Ascending aorta (tissue), 2 donors: ENCODE measurements at regions not wholly inside any gene's neighbourhood (a gene's known extent, or its start where the extent isn't known, plus 50 kb on each side); places are given as distances from the start of the nearest gene placed in this dataset.

Experiments used
- DNase-seq, 2 donors: peaks; one replicate each; pipeline ENCODE4 v3.0.0-alpha.2; 2019; ENCODE audit warnings: low spot score in 2 of 2
- H3K27ac ChIP-seq, 2 donors: fragments of 200-600 bp; sonication (generic); one replicate each; pipeline ENCODE4 v1.5.1; 2016 to 2017; ENCODE audit warnings: mild to moderate bottlenecking in 1 of 2
- H3K27me3 ChIP-seq: fragments of 200-600 bp; sonication (generic); one replicate; pipeline ENCODE4 v1.5.1; 2017
- H3K36me3 ChIP-seq, 2 donors: fragments of 200-600 bp; sonication (generic); one replicate each; pipeline ENCODE4 v1.5.1; 2016
- H3K4me1 ChIP-seq, 2 donors: fragments of 200-600 bp; sonication (generic); one replicate each; pipeline ENCODE4 v1.5.1; 2016 to 2017; ENCODE audit warnings: mild to moderate bottlenecking in 1 of 2
- H3K4me3 ChIP-seq, 2 donors: fragments of 200-600 bp; sonication (generic); one replicate each; pipeline ENCODE4 v1.5.1; 2016 to 2017; ENCODE audit warnings: mild to moderate bottlenecking in 1 of 2
- H3K9me3 ChIP-seq, 2 donors: fragments of 200-600 bp; sonication (generic); one replicate each; pipeline ENCODE4 v1.5.1; 2016
- intact Hi-C: fragments of 100-400 bp; cut with DNase I; formaldehyde crosslinking; loops from one replicate; pipeline ENCODE4 v1.15.1; 2023
- TF ChIP-seq, protein P1 (sequence below), 3 experiments: fragments of 200-600 bp in 2 of 3; fragments of 450-650 bp in 1 of 3; sonication (generic) in 2 of 3; IDR thresholded peaks; one replicate each; pipeline ENCODE4 v1.5.1; 2016 to 2019; ENCODE audit warnings: antibody characterized with exemption in 3 of 3, mild to moderate bottlenecking in 1 of 3, moderate library complexity in 1 of 3

DNA sequence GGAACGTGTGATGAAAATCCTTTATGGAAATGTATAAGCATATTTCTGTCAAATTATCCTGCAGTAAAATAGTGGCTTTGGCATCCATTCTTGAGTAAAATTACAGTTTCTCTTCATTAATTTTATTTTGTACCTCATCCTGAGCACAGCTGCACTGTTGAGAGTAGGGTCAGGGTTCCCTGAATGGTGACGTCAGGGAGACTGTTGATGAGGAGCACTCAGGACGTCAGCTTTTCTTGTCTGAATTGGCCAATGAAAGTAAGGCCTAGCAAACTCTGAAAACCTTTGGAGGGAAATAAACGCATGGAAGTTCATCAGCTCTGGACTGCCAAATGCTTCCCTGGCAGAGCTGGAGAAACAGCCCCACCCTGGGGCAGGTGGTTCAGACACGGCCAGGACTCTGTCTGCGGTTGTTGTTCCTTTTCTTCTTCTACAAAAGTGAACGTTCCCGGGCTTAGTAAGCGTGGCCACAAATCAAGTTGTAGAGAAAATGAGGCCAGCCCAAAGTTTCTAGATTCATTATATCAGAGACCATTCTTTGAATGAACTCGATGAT is 179.7 kb upstream of the EXOC2 start:
- TF ChIP-seq, protein P1, sequence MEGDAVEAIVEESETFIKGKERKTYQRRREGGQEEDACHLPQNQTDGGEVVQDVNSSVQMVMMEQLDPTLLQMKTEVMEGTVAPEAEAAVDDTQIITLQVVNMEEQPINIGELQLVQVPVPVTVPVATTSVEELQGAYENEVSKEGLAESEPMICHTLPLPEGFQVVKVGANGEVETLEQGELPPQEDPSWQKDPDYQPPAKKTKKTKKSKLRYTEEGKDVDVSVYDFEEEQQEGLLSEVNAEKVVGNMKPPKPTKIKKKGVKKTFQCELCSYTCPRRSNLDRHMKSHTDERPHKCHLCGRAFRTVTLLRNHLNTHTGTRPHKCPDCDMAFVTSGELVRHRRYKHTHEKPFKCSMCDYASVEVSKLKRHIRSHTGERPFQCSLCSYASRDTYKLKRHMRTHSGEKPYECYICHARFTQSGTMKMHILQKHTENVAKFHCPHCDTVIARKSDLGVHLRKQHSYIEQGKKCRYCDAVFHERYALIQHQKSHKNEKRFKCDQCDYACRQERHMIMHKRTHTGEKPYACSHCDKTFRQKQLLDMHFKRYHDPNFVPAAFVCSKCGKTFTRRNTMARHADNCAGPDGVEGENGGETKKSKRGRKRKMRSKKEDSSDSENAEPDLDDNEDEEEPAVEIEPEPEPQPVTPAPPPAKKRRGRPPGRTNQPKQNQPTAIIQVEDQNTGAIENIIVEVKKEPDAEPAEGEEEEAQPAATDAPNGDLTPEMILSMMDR (IDR thresholded peaks at IDR 0.05), result no peak
- DNase-seq, result no peak

DNA sequence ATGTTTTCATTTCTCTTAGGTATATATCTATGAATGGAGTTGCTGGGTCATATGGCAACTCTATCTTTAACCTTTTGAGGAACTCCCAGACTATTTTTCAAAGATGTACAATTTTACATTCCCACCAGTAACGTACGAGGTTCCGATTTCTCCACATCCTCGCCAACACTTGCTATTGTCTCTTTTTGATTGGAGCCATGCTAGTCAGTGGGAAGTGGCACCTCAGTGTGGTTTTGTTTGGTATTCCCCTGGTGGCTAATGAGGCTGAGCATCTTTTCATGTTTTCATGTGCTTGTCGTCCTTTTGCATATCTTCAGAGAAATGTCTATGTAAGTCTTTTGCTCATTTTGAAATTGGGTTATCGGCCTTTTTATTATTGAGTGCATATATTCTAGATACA is 178.6 kb upstream of the EXOC2 start:
- DNase-seq, result no peak
- intact Hi-C loops, result no loop called here
- H3K27ac ChIP-seq, result no peak overlapping the region

More for the DNA sequence above, 179.7 kb upstream of the EXOC2 start:
- intact Hi-C loops, result no loop called here
- no peak overlapping the region for H3K4me3 ChIP-seq
- H3K27me3 ChIP-seq, result no peaks in the 10 kb centered on the region
- no peaks in the 10 kb centered on the region for H3K9me3 ChIP-seq
- H3K27ac ChIP-seq, result no peak overlapping the region
- no peaks in the 10 kb centered on the region for H3K36me3 ChIP-seq
- no peaks in the 10 kb centered on the region for H3K4me1 ChIP-seq

GRCh38 chr6:870096-870495 is 177.2 kb upstream of the EXOC2 start:
- Histone ChIP-seq H3K36me3 (no peaks in the 10 kb centered on the region), H3K27ac (no peak overlapping the region), H3K27me3 (no peaks in the 10 kb centered on the region), H3K4me1 (no peaks in the 10 kb centered on the region), H3K4me3 (no peak overlapping the region), H3K9me3 (no peaks in the 10 kb centered on the region)
- DNase-seq, result no peak
- TF ChIP-seq, protein P1 (IDR thresholded peaks at IDR 0.05), result no peak
- intact Hi-C loops, result no loop called here

More for the DNA sequence above, 178.6 kb upstream of the EXOC2 start:
- Histone ChIP-seq H3K9me3 (no peaks in the 10 kb centered on the region), H3K27me3 (no peaks in the 10 kb centered on the region), H3K4me3 (no peak overlapping the region), H3K36me3 (no peaks in the 10 kb centered on the region), H3K4me1 (no peaks in the 10 kb centered on the region)
- TF ChIP-seq, protein P1 (IDR thresholded peaks at IDR 0.05), result no peak

GRCh38 chr6:868201-868600 is 175.3 kb upstream of the EXOC2 start:
- TF ChIP-seq, protein P1 (IDR thresholded peaks at IDR 0.05), result no peak
- H3K4me1 ChIP-seq, result no peaks in the 10 kb centered on the region
- H3K36me3 ChIP-seq, result no peaks in the 10 kb centered on the region
- no peak overlapping the region for H3K4me3 ChIP-seq
- H3K27ac ChIP-seq, result no peak overlapping the region
- no peak for DNase-seq
- no peaks in the 10 kb centered on the region for H3K27me3 ChIP-seq
- no peaks in the 10 kb centered on the region for H3K9me3 ChIP-seq
- intact Hi-C loops, result no loop called here

DNA sequence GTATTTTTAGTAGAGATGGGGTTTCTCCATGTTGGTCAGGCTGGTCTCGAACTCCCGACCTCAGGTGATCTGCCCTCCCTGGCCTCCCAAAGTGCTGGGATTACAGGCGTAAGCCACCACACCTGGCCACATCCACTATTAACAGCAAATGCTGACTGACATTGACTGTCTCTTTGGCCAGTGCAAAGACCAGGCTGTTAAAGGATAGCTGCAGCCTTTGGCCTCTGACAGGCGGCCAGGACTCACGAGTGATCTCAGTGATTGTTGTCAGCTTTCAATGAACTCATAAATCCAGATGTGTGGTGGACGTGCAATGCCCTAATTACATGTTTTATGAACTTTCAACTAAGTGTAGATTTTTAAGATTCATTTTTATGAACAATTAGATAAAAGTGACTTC is 174.4 kb upstream of the EXOC2 start:
- DNase-seq, result no peak
- Histone ChIP-seq H3K27ac (no peak overlapping the region), H3K4me1 (no peaks in the 10 kb centered on the region), H3K9me3 (no peaks in the 10 kb centered on the region), H3K4me3 (no peak overlapping the region), H3K36me3 (no peaks in the 10 kb centered on the region), H3K27me3 (no peaks in the 10 kb centered on the region)
- TF ChIP-seq, protein P1 (IDR thresholded peaks at IDR 0.05), result no peak
- intact Hi-C loops, result no loop called here

DNA sequence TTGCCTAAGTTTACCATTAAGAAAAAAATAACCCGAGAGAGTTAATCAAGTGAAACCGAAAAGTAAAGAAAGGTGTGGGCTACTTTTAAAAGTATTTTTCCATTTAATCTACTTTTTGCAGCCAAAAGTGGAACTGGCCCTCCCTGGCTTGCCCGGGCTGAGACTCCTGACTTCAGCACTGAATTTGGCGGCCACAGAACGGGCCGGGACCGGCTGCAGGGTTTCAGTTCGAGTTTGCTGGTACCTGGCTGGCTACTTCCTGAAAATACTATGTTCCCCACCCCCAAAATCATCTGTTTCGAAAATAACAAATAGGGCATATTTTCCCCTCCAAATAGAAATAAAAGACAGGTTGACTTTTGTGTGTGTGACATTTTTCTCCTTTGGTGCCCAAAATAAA is 173.4 kb upstream of the EXOC2 start:
- Histone ChIP-seq H3K27me3 (no peaks in the 10 kb centered on the region), H3K27ac (no peak overlapping the region), H3K36me3 (no peaks in the 10 kb centered on the region), H3K4me1 (no peaks in the 10 kb centered on the region), H3K4me3 (no peak overlapping the region), H3K9me3 (no peaks in the 10 kb centered on the region)
- intact Hi-C loops, result no loop called here
- TF ChIP-seq, protein P1 (IDR thresholded peaks at IDR 0.05), result no peak
- DNase-seq, result no peak
